K562 (cell line): ENCODE measurements at regions not wholly inside any gene's neighbourhood (a gene's known extent, or its start where the extent isn't known, plus 50 kb on each side); places are given as distances from the start of the nearest gene placed in this dataset.
"Not testable (repeated sequence)": the region's sequence is repeated elsewhere in the genome, so short reads cannot be mapped to it uniquely, and the experiment has no call there.

Source experiments
- ATAC-seq: fragments of 200-7000 bp; cut with Tn5 transposase; 3 replicates; pipeline ENCODE4 v1.9.1; 2020; ENCODE audit warnings: moderate library complexity
- BruUV-seq: library from RNA; stranded (reverse); fragments of 400-500 nt; replicated peaks from 2 replicates; lab custom pipeline; 2021; lab: Mats Ljungman, UMichigan
- CTCF ChIA-PET: fragments of 300-600 bp; formaldehyde crosslinking; extraction: SDS; loops from one replicate; lab custom pipeline; 2021; ENCODE audit warnings: low intra/inter-chr PET ratio; lab: Yijun Ruan, JAX
- POLR2A ChIA-PET: fragments of 300-600, 350-650 bp; sonication (Branson Sonifier 250); formaldehyde crosslinking; extraction: SDS; loops from one replicate; lab custom pipeline; 2021; ENCODE audit warnings: antibody characterized with exemption, inconsistent platforms; lab: Yijun Ruan, JAX
- DNase-seq, 4 experiments: peaks; one replicate each; pipeline versions ENCODE4 v3.0.0 to v3.0.0-alpha.2; 2011 to 2018; ENCODE audit warnings: low spot score in 3 of 4, mixed read lengths in 3 of 4; ENCODE audit errors: extremely low read depth in 1 of 4
- FAIRE-seq: peaks from 2 replicates; lab custom pipeline; 2011; peaks lifted over from hg19 to GRCh38; lab: Jason Lieb, UNC
- H2AFZ ChIP-seq: 2 replicates; pipeline ENCODE4 v1.6.0; 2011; ENCODE audit warnings: low read depth, low read length, control low read depth, inconsistent platforms
- H3K27ac ChIP-seq: fragments of 200-600 bp; 3 replicates; pipeline ENCODE4 v1.8.0; 2011; ENCODE audit warnings: low read depth, mild to moderate bottlenecking, control low read depth, inconsistent platforms, low read length, moderate library complexity, mixed read lengths; ENCODE audit errors: extremely low read depth
- H3K27me3 ChIP-seq, 2 experiments: fragments of 300-600 bp in 1 of 2; 2 replicates in 1 of 2; 3 replicates in 1 of 2; pipeline versions ENCODE4 v1.6.0 to v1.8.0; 2011; ENCODE audit warnings: inconsistent platforms in 2 of 2, low read length in 2 of 2, mild to moderate bottlenecking in 1 of 2, mixed read lengths in 1 of 2, moderate library complexity in 1 of 2; ENCODE audit not compliant: control insufficient read depth in 2 of 2, insufficient read depth in 2 of 2
- H3K36me3 ChIP-seq: fragments of 300-600 bp; 3 replicates; pipeline ENCODE4 v1.8.0; 2011; ENCODE audit warnings: mild to moderate bottlenecking, low read length, inconsistent platforms; ENCODE audit not compliant: control insufficient read depth, insufficient read depth
- H3K4me1 ChIP-seq, 2 experiments: fragments of 200-600 bp in 1 of 2; replicated peaks in 1 of 2; 2 replicates in 1 of 2; 3 replicates in 1 of 2; pipeline versions ENCODE4 v1.5.1 to v1.8.0; 2011; ENCODE audit warnings: inconsistent platforms in 2 of 2, low read length in 2 of 2, mild to moderate bottlenecking in 1 of 2, mixed read lengths in 1 of 2, moderate library complexity in 1 of 2; ENCODE audit not compliant: control insufficient read depth in 2 of 2, insufficient read depth in 2 of 2
- H3K4me2 ChIP-seq: 2 replicates; pipeline ENCODE4 v1.6.1; 2011; ENCODE audit warnings: low read length, control low read depth, inconsistent platforms, mixed read lengths; ENCODE audit not compliant: insufficient read depth
- H3K4me3 ChIP-seq: fragments of 200-600 bp; sonication (generic), shearing (Covaris generic); 2 replicates; pipeline ENCODE4 v1.5.1; 2016; ENCODE audit warnings: control low read depth, inconsistent platforms
- H3K79me2 ChIP-seq: fragments of 200-600 bp; 3 replicates; pipeline ENCODE4 v1.8.0; 2011; ENCODE audit warnings: low read length, inconsistent platforms; ENCODE audit not compliant: control insufficient read depth, insufficient read depth
- H3K9ac ChIP-seq, 2 experiments: 2 replicates each; pipeline versions ENCODE4 v1.6.0 to v1.6.1; 2011; ENCODE audit warnings: low read depth in 2 of 2, low read length in 2 of 2, control low read depth in 1 of 2, inconsistent platforms in 1 of 2, mild to moderate bottlenecking in 1 of 2, mixed read lengths in 1 of 2; ENCODE audit not compliant: insufficient read depth in 1 of 2
- H3K9me1 ChIP-seq: one replicate; pipeline ENCODE4 v1.6.0; 2011; ENCODE audit warnings: inconsistent platforms, mild to moderate bottlenecking, low read length, moderate library complexity; ENCODE audit not compliant: control insufficient read depth, insufficient read depth
- H3K9me3 ChIP-seq: replicated peaks from 2 replicates; pipeline ENCODE4 v1.5.1; 2011; ENCODE audit warnings: low read depth, low read length, inconsistent platforms; ENCODE audit not compliant: control insufficient read depth, insufficient read depth
- H4K20me1 ChIP-seq: replicated peaks from 2 replicates; pipeline ENCODE4 v1.6.1; 2011; ENCODE audit warnings: low read length, inconsistent platforms, mixed read lengths; ENCODE audit not compliant: control insufficient read depth, insufficient read depth
- OTX1 ChIP-seq: fragments of 450-650 bp; formaldehyde crosslinking; IDR thresholded peaks from 2 replicates; pipeline ENCODE4 v1.4.0; 2022; ENCODE audit warnings: mild to moderate bottlenecking
- PPARD ChIP-seq: fragments of 250-450 bp; sonication (Bioruptor Pico); IDR thresholded peaks from 2 replicates; pipeline ENCODE4 v1.8.0; 2022; ENCODE audit warnings: inconsistent platforms, mild to moderate bottlenecking, moderate library complexity
- ZNF41 ChIP-seq: fragments of 250-450 bp; sonication (Bioruptor Pico); conservative IDR thresholded peaks from 2 replicates; pipeline ENCODE4 v1.4.0; 2020; ENCODE audit warnings: mild to moderate bottlenecking
- WGBS: fragments of 100-300 bp; shearing (Covaris generic); methylation state at CpG from one replicate; pipeline ENCODE4 v1.1.6; 2016; ENCODE audit warnings: low coverage, mixed read lengths; ENCODE audit not compliant: insufficient coverage; ENCODE audit errors: missing lambda C conversion rate; 5-methylcytosine and 5-hydroxymethylcytosine counted together
- in situ Hi-C: fragments of 300-500 bp; cut with MboI; formaldehyde crosslinking; loops from 4 replicates; pipeline ENCODE4 v1.15.0; 2018; ENCODE audit warnings: inconsistent platforms, mixed read lengths
- intact Hi-C: fragments of 100-400 bp; cut with micrococcal nuclease; formaldehyde crosslinking; loops from 2 replicates; pipeline ENCODE4 v1.14.2; 2022

- 0% methylated on average over 1 of the region's 1 CpG for WGBS
- H3K9me3 ChIP-seq = no peaks in the 10 kb centered on the region
Observed at GRCh38 chr20:60192326-60192725, 234.1 kb downstream of the CDH26 start.

GRCh38 chr20:60199132-60199531 is 240.9 kb downstream of the CDH26 start:
- H3K9ac ChIP-seq, H3K79me2 ChIP-seq, FAIRE-seq, H3K36me3 ChIP-seq, H4K20me1 ChIP-seq, in situ Hi-C loops, H3K9me3 ChIP-seq, H3K4me2 ChIP-seq, CTCF ChIA-PET, H3K4me3 ChIP-seq, H3K4me1 ChIP-seq, H3K9me1 ChIP-seq, intact Hi-C loops, H2AFZ ChIP-seq, BruUV-seq, POLR2A ChIA-PET, H3K27me3 ChIP-seq, ATAC-seq, DNase-seq, H3K27ac ChIP-seq: not testable (repeated sequence)
- 5% methylated on average over 3 of the region's 3 CpGs for WGBS

More at GRCh38 chr20:60192326-60192725, 234.1 kb downstream of the CDH26 start:
- no peak for ATAC-seq
- Histone ChIP-seq H3K36me3 (no peaks in the 10 kb centered on the region), H3K9ac (no peak overlapping the region), H3K79me2 (no peaks in the 10 kb centered on the region), H2AFZ (no peak overlapping the region), H3K4me1 (no peaks in the 10 kb centered on the region), H4K20me1 (no peaks in the 10 kb centered on the region), H3K4me3 (no peak overlapping the region), H3K9me1 (no peaks in the 10 kb centered on the region), H3K27ac (no peak overlapping the region), H3K4me2 (no peak overlapping the region), H3K27me3 (no peaks in the 10 kb centered on the region)
- ChIA-PET POLR2A (interaction anchor here (0.5 to 0.6 kb wide), 2 partner anchors 21 to 251 kb away, joined by 3 read pairs; no protein-coding TSS in a partner anchor), CTCF (no interaction called here)
- TF ChIP-seq ZNF41 (CRISPR knock-in tag) (no peak), OTX1 (no peak), PPARD (CRISPR knock-in tag) (no peak)
- in situ Hi-C loops = no loop called here
- BruUV-seq = no TSS peak
- no peak for FAIRE-seq
- intact Hi-C loops = no loop called here
- DNase-seq = no peak
